ENCODE measurements at regions not wholly inside any gene's neighbourhood (a gene's known extent, or its start where the extent isn't known, plus 50 kb on each side); places are given as distances from the start of the nearest gene placed in this dataset.
A peak's percentile ranks its signal among the peaks of the same experiment; 100 is the strongest.

- DNase-seq (ENCODE audit: low spot score) = no peak
These were observed 175.7 kb upstream of the ADAMTS9 start for GRCh38 chr3:64863226-64864212.

GRCh38 chr3:64861684-64862083, 173.9 kb upstream of the ADAMTS9 start:
- ATAC-seq (no peak), DNase-seq (ENCODE audit: low spot score) (no peak)

More at GRCh38 chr3:64863226-64864212, 175.7 kb upstream of the ADAMTS9 start:
- ATAC-seq = peak; percentile 72

- no peak for DNase-seq (ENCODE audit: low spot score)
- ATAC-seq = no peak
These were observed 172.7 kb upstream of the ADAMTS9 start for GRCh38 chr3:64860536-64860870.

GRCh38 chr3:64859625-64860535, 172.1 kb upstream of the ADAMTS9 start:
- DNase-seq (ENCODE audit: low spot score) (no peak), ATAC-seq (no peak)

GRCh38 chr3:64856977-64857516, 169.2 kb upstream of the ADAMTS9 start:
- DNase-seq (ENCODE audit: low spot score) = no peak
- no peak for ATAC-seq

GRCh38 chr3:64856106-64856505, 168.3 kb upstream of the ADAMTS9 start:
- DNase-seq (ENCODE audit: low spot score) (no peak), ATAC-seq (no peak)

DNA sequence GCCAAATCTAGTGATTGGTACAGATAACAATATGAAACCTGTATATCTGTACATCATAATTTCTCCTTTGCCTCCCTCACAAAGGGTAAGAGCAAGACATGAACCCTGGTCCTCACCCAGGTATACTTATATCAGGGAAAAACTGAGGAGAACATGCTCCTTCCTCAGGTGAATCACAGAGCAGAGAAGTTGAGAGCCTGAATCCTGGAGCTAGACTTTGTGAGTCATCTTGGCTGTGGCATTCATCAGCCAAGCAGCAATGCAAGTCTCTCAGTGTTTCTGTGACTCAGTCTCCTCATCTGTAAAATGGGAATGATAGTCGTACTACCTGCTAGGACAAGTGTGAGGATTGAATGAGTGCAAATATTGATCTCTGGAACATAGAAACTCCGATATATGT, 165.7 kb upstream of the ADAMTS9 start:
- ATAC-seq (no peak), DNase-seq (ENCODE audit: low spot score) (no peak)

- no peak for DNase-seq (ENCODE audit: low spot score)
- ATAC-seq = no peak
These were observed 164.9 kb upstream of the ADAMTS9 start for GRCh38 chr3:64852738-64853137.

- no peak for ATAC-seq
- no peak for DNase-seq (ENCODE audit: low spot score)
These were observed 161.0 kb upstream of the ADAMTS9 start for GRCh38 chr3:64848822-64849221.

- no peak for ATAC-seq
These were observed 160.5 kb upstream of the ADAMTS9 start for GRCh38 chr3:64848127-64848800.

DNA sequence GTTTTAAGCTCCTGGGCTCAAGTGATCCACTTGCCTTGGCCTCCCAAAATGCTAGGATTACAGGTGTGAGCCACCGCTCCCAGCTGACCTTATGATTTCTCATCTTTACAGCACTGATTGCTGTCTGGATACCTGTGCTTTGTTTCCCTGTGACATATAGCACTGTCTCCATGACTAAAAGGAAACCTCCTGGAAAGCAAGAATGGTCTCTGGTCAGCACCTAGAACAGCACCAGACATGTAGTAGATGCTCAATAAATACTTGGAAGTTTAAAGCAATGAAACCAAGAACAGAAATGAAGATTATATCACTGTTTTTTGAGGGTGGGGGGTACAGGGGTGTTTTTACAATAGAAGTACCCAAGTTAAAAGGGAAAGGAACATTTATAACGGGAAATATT, 156.8 kb upstream of the ADAMTS9 start:
- no peak for DNase-seq (ENCODE audit: low spot score)
- ATAC-seq = no peak

More at GRCh38 chr3:64848127-64848800, 160.5 kb upstream of the ADAMTS9 start:
- no peak for DNase-seq (ENCODE audit: low spot score)

DNA sequence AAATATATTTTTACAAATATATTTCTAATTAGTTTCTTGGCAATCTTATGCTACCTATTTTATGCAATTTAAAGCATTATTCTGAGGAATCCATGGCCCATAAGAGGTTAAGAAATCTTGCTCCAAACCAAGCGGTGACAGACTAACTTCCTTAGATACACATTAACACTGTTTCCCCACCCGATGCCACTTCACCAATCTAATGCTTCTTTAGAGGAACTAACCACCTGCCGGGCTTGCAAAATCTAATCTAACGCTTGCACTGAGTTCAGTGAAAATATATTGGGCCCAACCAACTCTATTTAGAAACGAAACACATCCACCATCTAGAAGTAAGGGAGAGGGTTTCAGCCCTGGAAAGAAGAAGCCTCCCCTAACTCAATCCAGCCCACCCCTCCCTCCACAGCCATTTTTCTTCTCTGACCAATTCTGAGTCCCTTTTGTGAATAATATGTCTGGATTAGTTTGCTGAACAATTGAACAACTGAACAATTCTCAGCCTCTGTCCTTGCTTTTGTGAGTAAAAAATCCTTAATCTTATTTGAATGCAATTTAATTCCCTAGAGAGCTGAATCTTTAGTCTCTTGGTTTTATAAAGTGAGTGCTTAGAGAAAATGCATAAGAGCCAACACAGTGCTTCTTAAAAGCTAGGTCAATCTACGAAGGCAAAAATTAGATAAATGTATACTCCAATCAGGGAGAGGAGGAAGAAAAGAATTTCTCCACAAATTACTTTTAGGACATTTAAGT, 150.4 kb upstream of the ADAMTS9 start:
- ATAC-seq (no peak), DNase-seq (ENCODE audit: low spot score) (no peak)

GRCh38 chr3:64837126-64837738, 149.4 kb upstream of the ADAMTS9 start:
- DNase-seq (ENCODE audit: low spot score) (no peak), ATAC-seq (no peak)

DNA sequence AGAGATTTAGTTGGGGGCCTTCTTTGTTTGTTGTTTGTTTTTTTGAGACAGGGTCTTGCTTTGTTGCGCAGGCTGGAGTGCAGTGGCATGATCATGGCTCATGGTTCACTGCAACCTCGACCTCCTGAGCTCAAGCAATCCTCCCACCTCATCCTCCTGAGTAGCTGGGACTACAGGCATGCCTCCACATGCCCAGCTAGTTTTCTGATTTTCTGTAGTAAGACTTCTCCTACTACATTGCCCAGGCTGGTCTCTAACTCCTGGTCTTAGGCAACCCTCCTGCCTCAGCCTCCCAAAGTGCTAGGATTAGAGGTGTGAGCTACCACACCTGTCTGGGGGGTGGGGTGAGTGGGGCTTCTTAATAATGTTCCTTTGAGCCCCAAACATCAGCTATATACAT, 148.3 kb upstream of the ADAMTS9 start:
- DNase-seq (ENCODE audit: low spot score) (no peak), ATAC-seq (no peak)

DNA sequence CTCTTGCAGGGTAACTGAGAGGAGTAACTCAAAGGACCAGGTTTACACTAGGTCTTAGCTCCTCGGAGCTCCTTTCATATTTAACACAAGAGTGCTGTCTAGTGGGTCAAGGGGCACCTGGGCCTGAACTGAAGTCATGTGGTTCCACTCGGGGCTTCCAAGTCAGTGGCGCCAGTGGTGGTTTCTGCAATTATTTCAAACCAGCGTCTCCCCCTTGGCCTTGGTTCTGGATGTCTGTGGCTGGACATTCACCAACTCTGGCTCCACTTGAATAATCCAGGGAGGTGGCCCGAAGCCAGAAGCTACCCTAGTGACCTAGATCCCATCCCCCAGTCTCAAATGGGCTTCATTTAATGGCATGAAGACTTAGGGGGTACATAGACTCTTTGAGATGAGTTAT, 144.3 kb upstream of the ADAMTS9 start:
- no peak for DNase-seq (ENCODE audit: low spot score)
- ATAC-seq = no peak

DNA sequence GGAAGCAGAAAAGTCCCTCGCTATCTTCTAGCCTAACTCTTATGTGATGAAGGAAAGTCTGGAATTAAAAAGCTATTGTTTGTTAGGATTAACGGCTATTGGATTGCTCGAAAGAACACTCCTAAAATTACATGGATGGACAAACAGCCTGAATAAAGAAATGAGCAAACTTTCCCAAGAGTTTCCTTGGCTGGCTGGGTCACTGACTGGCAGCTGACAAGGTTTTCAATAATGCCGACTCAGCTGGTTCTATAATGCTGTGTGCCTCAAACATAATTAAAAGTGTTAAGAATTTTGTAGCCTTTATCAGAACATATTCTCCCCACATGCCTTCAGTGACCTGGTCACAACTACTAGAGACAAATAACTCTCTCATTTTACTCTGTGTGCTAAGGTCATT, 142.9 kb upstream of the ADAMTS9 start:
- DNase-seq (ENCODE audit: low spot score) (no peak), ATAC-seq (no peak)

DNA sequence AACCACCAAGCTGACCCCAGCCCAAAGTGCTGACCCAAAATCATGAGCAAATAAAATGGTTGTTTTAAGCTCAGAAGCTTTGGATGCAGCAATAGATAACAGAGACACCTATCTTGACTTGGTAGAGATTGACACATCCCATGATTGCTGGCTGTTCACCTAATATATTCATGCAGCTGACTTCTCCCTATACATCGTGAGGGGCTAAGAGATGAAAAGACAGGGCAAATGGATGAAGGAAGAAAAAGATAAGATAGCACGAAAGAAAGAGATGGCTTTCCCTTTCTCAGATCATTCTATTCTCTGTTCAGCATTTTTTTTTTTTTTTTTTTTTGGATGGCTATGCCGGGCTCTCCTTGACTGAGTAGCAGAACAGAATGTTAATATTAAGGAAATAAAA, 141.5 kb upstream of the ADAMTS9 start:
- no peak for DNase-seq (ENCODE audit: low spot score)
- ATAC-seq = no peak

DNA sequence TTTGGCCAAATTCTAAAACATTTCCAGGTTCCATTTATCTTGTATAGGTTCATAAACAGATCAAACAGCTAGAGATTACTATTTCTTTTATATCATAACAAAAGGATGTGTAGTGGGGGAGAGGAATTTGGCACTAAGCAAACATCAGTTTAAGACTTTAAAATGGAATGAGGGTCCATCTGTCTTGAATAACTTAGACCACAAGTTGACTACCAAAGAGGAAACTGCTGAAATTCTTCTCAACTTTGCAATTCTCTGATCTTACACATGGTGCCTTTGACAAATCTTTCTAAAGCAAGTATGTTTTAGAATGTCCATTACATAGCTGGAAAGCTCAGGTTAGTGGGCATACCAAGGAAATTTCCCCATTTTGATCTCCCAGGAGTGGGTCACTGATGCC, 140.5 kb upstream of the ADAMTS9 start:
- ATAC-seq (no peak), DNase-seq (ENCODE audit: low spot score) (no peak)

GRCh38 chr3:64827431-64827830, 139.6 kb upstream of the ADAMTS9 start:
- no peak for ATAC-seq
- no peak for DNase-seq (ENCODE audit: low spot score)

GRCh38 chr3:64827019-64827418, 139.2 kb upstream of the ADAMTS9 start:
- DNase-seq (ENCODE audit: low spot score) (no peak), ATAC-seq (no peak)

Measured in left lobe of liver (tissue), 2 donors.